ENCODE measurements at regions not wholly inside any gene's neighbourhood (a gene's known extent, or its start where the extent isn't known, plus 50 kb on each side); places are given as distances from the start of the nearest gene placed in this dataset.
A peak's percentile ranks its signal among the peaks of the same experiment; 100 is the strongest.

- Mint-ChIP-seq H3K9me3 (peaks cover 13% of the 10 kb centered on the region), H3K4me3 (no peak overlapping the region), H3K27ac (no peak overlapping the region), H3K4me1 (ENCODE audit: low read depth in 2 of 2) (no peaks in the 10 kb centered on the region), H3K27me3 (no peaks in the 10 kb centered on the region), H3K36me3 (peaks cover 8% of the 10 kb centered on the region)
- DNase-seq (ENCODE audit: low spot score) (no peak), ATAC-seq (no peak)
Measured at GRCh38 chr3:180320631-180321030, 281.3 kb upstream of the TTC14 start.

DNA sequence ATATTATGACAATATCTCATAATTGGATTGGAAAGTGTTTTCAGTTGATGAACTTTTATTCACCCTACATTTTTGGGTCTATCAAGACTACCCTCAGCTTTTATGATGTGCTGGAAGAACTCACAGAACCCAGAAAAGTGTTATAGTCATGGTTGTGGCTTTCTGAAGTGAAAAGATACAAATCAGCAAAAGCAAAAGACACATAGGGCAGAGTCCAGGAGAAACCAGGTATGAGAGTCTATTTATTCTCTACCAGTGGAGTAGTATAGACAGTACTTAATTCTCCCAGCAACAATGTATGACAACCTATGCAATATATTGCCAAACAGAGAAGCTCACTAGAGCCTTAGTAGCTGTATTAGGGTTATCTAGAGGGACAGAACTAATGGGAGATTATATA, 280.4 kb upstream of the TTC14 start:
- H3K36me3 Mint-ChIP-seq, result peaks cover 8% of the 10 kb centered on the region
- peaks cover 13% of the 10 kb centered on the region for H3K9me3 Mint-ChIP-seq
- DNase-seq (ENCODE audit: low spot score) (no peak), ATAC-seq (no peak)
- H3K27me3 Mint-ChIP-seq, result no peaks in the 10 kb centered on the region
- no peaks in the 10 kb centered on the region for H3K4me1 Mint-ChIP-seq (ENCODE audit: low read depth in 2 of 2)
- no peak overlapping the region for H3K4me3 Mint-ChIP-seq
- no peak overlapping the region for H3K27ac Mint-ChIP-seq

DNA sequence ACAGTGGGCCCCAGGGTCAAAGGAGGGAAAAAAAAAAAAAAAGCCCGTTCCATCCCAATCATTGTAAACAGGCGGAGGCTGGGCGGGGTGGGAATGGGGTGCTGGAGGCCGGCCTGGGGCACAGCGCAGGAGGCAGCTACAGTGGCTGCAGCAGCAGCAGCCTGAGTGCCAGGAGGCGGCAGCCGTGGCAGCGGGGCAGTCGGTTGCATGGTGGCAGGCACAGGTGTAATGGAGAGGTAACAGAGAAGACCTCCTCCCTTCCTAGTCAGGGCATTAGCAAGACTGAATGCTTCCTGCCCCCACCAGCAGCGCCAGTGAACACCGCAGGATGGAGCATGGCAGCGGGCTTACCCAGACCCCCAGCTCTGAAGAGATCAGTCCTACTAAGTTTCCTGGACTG, 279.1 kb upstream of the TTC14 start:
- Mint-ChIP-seq H3K27me3 (no peaks in the 10 kb centered on the region), H3K36me3 (peaks cover 8% of the 10 kb centered on the region), H3K4me1 (ENCODE audit: low read depth in 2 of 2) (no peaks in the 10 kb centered on the region), H3K27ac (no peak overlapping the region), H3K9me3 (peaks cover 13% of the 10 kb centered on the region), H3K4me3 (no peak overlapping the region)
- ATAC-seq (no peak), DNase-seq (ENCODE audit: low spot score) (no peak)

DNA sequence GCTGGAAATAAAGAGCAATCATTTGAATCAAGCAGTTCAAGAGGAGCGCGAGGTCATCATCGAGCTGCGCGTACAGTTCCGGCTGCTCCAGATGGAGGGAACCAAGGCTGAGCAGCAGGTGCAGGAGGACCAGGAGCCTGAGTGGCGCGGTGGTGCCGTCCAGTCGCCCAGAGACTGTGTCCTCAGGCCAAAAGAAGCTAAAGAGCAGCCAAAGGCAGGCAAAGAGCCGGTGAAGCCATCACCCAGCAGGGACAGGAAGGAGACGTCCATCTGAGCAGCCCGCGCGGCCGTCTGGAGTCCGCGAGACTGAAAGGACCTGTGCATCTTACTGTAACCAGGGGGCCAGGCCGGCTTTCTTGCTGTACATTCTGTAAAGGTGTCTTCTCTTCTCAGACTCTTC, 277.2 kb upstream of the TTC14 start:
- H3K9me3 Mint-ChIP-seq, result peaks cover 13% of the 10 kb centered on the region
- ATAC-seq (no peak), DNase-seq (ENCODE audit: low spot score) (no peak)
- no peak overlapping the region for H3K27ac Mint-ChIP-seq
- H3K4me3 Mint-ChIP-seq, result no peak overlapping the region
- no peaks in the 10 kb centered on the region for H3K4me1 Mint-ChIP-seq (ENCODE audit: low read depth in 2 of 2)
- H3K27me3 Mint-ChIP-seq, result no peaks in the 10 kb centered on the region
- peaks cover 8% of the 10 kb centered on the region for H3K36me3 Mint-ChIP-seq

DNA sequence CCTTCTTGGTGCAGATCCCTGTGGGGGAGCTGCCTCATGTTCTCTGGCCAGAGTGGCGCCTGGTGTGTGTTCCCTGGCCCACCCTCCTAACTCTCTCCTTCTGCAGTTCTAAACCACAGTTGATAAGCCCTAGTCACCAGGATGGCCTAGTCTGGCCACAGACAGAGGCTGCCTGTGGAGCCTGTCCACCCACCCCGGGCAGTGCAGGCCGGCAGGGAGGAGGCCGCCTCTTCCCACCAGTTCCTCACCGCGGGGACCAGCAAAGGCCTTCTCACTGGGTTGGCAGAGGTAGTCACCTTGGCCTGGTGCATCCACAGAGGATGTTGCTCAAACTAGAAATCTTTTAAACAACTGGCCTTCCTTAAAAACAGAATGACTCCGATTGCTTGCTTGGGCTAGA, 276.4 kb upstream of the TTC14 start:
- DNase-seq (ENCODE audit: low spot score) (no peak), ATAC-seq (no peak)
- Mint-ChIP-seq H3K27ac (no peak overlapping the region), H3K4me1 (ENCODE audit: low read depth in 2 of 2) (no peaks in the 10 kb centered on the region), H3K27me3 (no peaks in the 10 kb centered on the region), H3K36me3 (peaks cover 8% of the 10 kb centered on the region), H3K4me3 (no peak overlapping the region), H3K9me3 (peaks cover 13% of the 10 kb centered on the region)

- Mint-ChIP-seq H3K9me3 (peaks cover 13% of the 10 kb centered on the region), H3K4me3 (no peak overlapping the region), H3K27ac (no peak overlapping the region), H3K27me3 (no peaks in the 10 kb centered on the region), H3K36me3 (peaks cover 8% of the 10 kb centered on the region), H3K4me1 (ENCODE audit: low read depth in 2 of 2) (no peaks in the 10 kb centered on the region)
- no peak for DNase-seq (ENCODE audit: low spot score)
- ATAC-seq, result no peak
Measured at GRCh38 chr3:180325958-180326357, 276.0 kb upstream of the TTC14 start.

- ATAC-seq, result peak in 1 of 2 donors; percentile 63
- Mint-ChIP-seq H3K27ac (no peak overlapping the region), H3K4me1 (ENCODE audit: low read depth in 2 of 2) (no peaks in the 10 kb centered on the region), H3K4me3 (no peak overlapping the region), H3K9me3 (peaks cover 15% of the 10 kb centered on the region), H3K36me3 (peaks cover 4% of the 10 kb centered on the region), H3K27me3 (no peaks in the 10 kb centered on the region)
- no peak for DNase-seq (ENCODE audit: low spot score)
Measured at GRCh38 chr3:180329187-180329586, 272.8 kb upstream of the TTC14 start.

GRCh38 chr3:180329847-180330246, 272.1 kb upstream of the TTC14 start:
- DNase-seq (ENCODE audit: low spot score) (no peak), ATAC-seq (no peak)
- H3K27me3 Mint-ChIP-seq, result no peaks in the 10 kb centered on the region
- no peak overlapping the region for H3K27ac Mint-ChIP-seq
- H3K4me3 Mint-ChIP-seq, result no peak overlapping the region
- no peaks in the 10 kb centered on the region for H3K36me3 Mint-ChIP-seq
- no peaks in the 10 kb centered on the region for H3K4me1 Mint-ChIP-seq (ENCODE audit: low read depth in 2 of 2)
- H3K9me3 Mint-ChIP-seq, result peaks cover 10% of the 10 kb centered on the region

GRCh38 chr3:180330440-180330839, 271.5 kb upstream of the TTC14 start:
- H3K4me3 Mint-ChIP-seq, result no peak overlapping the region
- no peaks in the 10 kb centered on the region for H3K36me3 Mint-ChIP-seq
- DNase-seq (ENCODE audit: low spot score) (no peak), ATAC-seq (no peak)
- H3K9me3 Mint-ChIP-seq, result peaks cover 10% of the 10 kb centered on the region
- no peak overlapping the region for H3K27ac Mint-ChIP-seq
- H3K27me3 Mint-ChIP-seq, result no peaks in the 10 kb centered on the region
- no peaks in the 10 kb centered on the region for H3K4me1 Mint-ChIP-seq (ENCODE audit: low read depth in 2 of 2)

- Mint-ChIP-seq H3K27me3 (no peaks in the 10 kb centered on the region), H3K9me3 (peaks cover 14% of the 10 kb centered on the region), H3K4me3 (no peak overlapping the region), H3K36me3 (no peaks in the 10 kb centered on the region), H3K4me1 (ENCODE audit: low read depth in 2 of 2) (no peaks in the 10 kb centered on the region), H3K27ac (no peak overlapping the region)
- DNase-seq (ENCODE audit: low spot score), result no peak
- no peak for ATAC-seq
Measured at GRCh38 chr3:180332608-180333007, 269.4 kb upstream of the TTC14 start.

- peaks cover 24% of the 10 kb centered on the region for H3K9me3 Mint-ChIP-seq
- no peaks in the 10 kb centered on the region for H3K4me1 Mint-ChIP-seq (ENCODE audit: low read depth in 2 of 2)
- DNase-seq (ENCODE audit: low spot score), result no peak
- H3K36me3 Mint-ChIP-seq, result no peaks in the 10 kb centered on the region
- no peaks in the 10 kb centered on the region for H3K27me3 Mint-ChIP-seq
- ATAC-seq, result no peak
- H3K27ac Mint-ChIP-seq, result no peak overlapping the region
- no peak overlapping the region for H3K4me3 Mint-ChIP-seq
Measured at GRCh38 chr3:180335050-180335449, 266.9 kb upstream of the TTC14 start.

GRCh38 chr3:180340395-180340794, 261.6 kb upstream of the TTC14 start:
- no peaks in the 10 kb centered on the region for H3K4me1 Mint-ChIP-seq (ENCODE audit: low read depth in 2 of 2)
- no peaks in the 10 kb centered on the region for H3K27me3 Mint-ChIP-seq
- no peak overlapping the region for H3K4me3 Mint-ChIP-seq
- no peak for ATAC-seq
- no peak overlapping the region for H3K27ac Mint-ChIP-seq
- no peaks in the 10 kb centered on the region for H3K36me3 Mint-ChIP-seq
- DNase-seq (ENCODE audit: low spot score), result no peak
- peaks cover 21% of the 10 kb centered on the region for H3K9me3 Mint-ChIP-seq

GRCh38 chr3:180341516-180341915, 260.4 kb upstream of the TTC14 start:
- ATAC-seq (no peak), DNase-seq (ENCODE audit: low spot score) (no peak)
- H3K4me1 Mint-ChIP-seq (ENCODE audit: low read depth in 2 of 2), result no peaks in the 10 kb centered on the region
- peaks cover 19% of the 10 kb centered on the region for H3K9me3 Mint-ChIP-seq
- H3K27me3 Mint-ChIP-seq, result no peaks in the 10 kb centered on the region
- H3K36me3 Mint-ChIP-seq, result no peaks in the 10 kb centered on the region
- no peak overlapping the region for H3K4me3 Mint-ChIP-seq
- no peak overlapping the region for H3K27ac Mint-ChIP-seq

DNA sequence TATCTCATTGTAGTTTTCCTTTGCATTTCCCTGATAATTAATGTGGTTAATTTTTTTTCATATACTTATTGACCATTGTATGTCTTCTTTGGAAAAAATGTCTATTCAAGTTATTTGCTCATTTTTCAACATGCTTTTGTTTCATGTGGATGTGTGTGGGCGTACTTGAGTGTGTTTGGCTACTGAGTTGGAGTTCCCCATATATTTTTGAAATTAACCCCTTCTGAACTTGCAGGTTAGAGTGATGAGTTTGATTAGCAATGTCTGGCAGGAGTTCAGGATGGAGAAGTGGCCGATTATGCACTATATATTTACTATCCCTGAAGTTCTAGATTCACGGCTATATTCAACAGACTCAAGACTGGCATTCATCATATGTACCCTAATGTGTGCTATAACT, 250.4 kb upstream of the TTC14 start:
- ATAC-seq, result no peak
- Mint-ChIP-seq H3K27me3 (no peaks in the 10 kb centered on the region), H3K36me3 (no peaks in the 10 kb centered on the region), H3K4me3 (no peak overlapping the region), H3K4me1 (ENCODE audit: low read depth in 2 of 2) (no peaks in the 10 kb centered on the region), H3K27ac (no peak overlapping the region), H3K9me3 (peaks cover 4% of the 10 kb centered on the region)
- DNase-seq (ENCODE audit: low spot score), result no peak

GRCh38 chr3:180352261-180352660, 249.7 kb upstream of the TTC14 start:
- H3K27ac Mint-ChIP-seq, result no peak overlapping the region

More at GRCh38 chr3:180352261-180352660, 249.7 kb upstream of the TTC14 start:
- H3K36me3 Mint-ChIP-seq, result no peaks in the 10 kb centered on the region
- DNase-seq (ENCODE audit: low spot score), result no peak
- no peak for ATAC-seq
- H3K4me3 Mint-ChIP-seq, result no peak overlapping the region
- no peaks in the 10 kb centered on the region for H3K27me3 Mint-ChIP-seq
- peaks cover 4% of the 10 kb centered on the region for H3K9me3 Mint-ChIP-seq
- H3K4me1 Mint-ChIP-seq (ENCODE audit: low read depth in 2 of 2), result no peaks in the 10 kb centered on the region
